GM12874 (cell line): ENCODE measurements at regions not wholly inside any gene's neighbourhood (a gene's known extent, or its start where the extent isn't known, plus 50 kb on each side); places are given as distances from the start of the nearest gene placed in this dataset.

Source experiments
- TF ChIP-seq, protein P1 (sequence below): IDR thresholded peaks from 2 replicates; pipeline ENCODE4 v1.5.1; 2011; ENCODE audit warnings: low read depth, mild to moderate bottlenecking, control low read depth, low read length, moderate library complexity; ENCODE audit not compliant: insufficient read depth

DNA sequence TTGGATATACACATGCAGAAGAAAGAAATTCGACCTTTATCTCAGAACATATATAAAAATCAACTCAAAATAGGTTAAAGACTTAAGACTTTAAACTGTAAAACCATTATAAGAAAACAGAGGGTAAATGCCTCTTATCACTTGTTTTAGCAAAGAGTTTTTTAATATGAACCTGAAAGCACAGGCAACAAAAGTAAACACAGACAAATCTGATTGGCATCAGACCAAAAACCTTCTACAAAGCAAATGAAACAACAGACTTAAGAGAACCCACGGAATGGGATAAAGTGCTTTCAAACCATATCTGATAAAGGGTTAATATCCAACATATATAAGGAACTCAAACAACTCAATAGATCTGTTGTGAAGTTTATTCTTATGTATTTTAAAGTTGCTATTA is 309.9 kb upstream of the OPRM1 start:
- TF ChIP-seq, protein P1, sequence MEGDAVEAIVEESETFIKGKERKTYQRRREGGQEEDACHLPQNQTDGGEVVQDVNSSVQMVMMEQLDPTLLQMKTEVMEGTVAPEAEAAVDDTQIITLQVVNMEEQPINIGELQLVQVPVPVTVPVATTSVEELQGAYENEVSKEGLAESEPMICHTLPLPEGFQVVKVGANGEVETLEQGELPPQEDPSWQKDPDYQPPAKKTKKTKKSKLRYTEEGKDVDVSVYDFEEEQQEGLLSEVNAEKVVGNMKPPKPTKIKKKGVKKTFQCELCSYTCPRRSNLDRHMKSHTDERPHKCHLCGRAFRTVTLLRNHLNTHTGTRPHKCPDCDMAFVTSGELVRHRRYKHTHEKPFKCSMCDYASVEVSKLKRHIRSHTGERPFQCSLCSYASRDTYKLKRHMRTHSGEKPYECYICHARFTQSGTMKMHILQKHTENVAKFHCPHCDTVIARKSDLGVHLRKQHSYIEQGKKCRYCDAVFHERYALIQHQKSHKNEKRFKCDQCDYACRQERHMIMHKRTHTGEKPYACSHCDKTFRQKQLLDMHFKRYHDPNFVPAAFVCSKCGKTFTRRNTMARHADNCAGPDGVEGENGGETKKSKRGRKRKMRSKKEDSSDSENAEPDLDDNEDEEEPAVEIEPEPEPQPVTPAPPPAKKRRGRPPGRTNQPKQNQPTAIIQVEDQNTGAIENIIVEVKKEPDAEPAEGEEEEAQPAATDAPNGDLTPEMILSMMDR = no peak

DNA sequence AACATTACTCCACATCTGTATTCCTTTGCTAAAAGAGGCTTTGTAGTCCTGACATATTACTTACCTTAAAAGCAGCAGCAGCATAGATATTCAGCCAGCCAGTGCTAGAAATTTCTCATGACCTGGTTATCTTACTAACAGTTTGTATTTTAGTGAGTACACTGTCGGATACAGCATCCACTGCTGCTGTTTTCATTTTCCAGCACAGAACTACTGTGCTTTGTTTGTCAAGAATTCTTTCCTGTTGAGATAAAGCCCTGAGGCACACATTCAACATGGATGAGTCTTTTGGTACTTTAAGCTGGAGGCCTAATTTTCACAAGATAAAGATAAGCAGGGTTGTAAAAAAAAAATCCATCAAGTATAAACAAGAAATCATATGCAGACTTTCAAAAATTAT is 311.2 kb upstream of the OPRM1 start:
- TF ChIP-seq, protein P1 = no peak

DNA sequence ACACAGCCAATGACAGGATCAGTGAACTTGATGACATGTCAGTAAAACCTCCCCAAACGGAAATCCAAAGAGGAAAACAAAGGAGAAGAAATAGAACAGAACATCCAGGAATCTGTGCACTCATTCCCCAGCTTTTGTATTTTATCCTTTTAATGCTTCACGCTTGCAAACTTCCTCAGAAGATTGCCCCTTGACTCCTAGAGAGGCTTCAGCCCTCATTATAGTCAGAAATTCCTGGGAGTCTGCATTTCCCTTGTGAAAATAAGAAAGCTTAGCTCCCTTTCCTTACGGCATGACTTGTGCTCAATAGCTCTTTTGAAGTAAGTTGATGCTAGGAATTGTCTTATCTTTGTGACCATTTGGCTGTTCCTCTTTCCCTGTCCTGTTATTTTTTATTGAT is 313.6 kb upstream of the OPRM1 start:
- TF ChIP-seq, protein P1 = no peak

DNA sequence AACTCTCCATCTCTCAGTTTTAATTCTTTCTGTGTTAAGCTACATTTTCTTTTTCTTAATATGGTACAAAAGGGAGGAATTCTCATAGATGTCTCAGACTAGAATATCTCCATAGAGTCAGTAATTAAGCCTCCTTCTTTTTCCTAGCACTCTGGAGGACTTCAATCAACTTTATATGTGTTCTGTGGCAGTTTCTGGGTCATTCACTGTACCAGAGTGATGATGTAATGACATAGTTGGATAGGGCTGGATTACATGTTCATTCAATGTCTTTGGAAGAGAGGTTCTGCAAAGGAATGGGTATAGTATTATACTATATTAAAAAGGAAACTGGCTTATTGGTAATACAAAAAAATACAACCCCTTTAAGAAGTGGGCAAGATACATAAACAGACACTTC is 318.3 kb upstream of the OPRM1 start:
- TF ChIP-seq, protein P1 = no peak

DNA sequence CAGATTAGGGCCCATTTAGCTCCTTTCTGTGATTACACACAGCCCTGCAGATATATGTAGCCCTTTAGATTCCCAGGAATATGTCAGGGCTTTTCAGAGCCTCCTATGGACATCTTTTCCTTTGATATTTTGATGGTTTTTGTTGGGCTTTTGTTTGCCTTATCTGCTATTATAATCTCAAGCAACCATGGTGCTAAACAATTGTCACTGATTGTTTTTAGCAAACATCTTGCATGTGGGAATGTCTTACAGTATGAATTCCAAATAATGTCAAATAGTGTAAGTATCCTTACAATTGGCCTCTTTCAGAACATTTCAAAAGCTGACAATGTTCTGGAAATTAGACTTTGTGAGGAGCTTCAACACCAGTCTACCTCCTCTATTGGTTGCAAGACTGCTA is 333.6 kb upstream of the OPRM1 start:
- TF ChIP-seq, protein P1 = no peak

DNA sequence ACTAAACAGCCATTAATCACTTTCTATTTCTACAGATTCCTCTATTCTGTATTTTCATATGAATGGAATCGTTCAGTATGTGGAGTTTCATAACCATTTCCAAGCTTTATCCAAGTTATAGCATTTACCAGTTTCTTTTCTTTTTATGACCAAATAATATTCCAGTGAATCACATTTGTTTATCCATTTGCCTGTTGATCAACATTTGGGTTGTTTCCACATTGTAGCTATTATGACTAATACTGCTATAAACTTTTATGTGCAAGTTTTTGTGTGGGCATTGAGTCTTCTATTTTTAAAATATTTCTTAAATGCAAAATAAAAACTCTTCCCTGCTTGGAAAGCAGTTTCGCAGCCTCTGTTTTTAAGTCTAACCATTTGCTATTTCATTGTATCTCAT is 336.4 kb upstream of the OPRM1 start:
- TF ChIP-seq, protein P1 = no peak

DNA sequence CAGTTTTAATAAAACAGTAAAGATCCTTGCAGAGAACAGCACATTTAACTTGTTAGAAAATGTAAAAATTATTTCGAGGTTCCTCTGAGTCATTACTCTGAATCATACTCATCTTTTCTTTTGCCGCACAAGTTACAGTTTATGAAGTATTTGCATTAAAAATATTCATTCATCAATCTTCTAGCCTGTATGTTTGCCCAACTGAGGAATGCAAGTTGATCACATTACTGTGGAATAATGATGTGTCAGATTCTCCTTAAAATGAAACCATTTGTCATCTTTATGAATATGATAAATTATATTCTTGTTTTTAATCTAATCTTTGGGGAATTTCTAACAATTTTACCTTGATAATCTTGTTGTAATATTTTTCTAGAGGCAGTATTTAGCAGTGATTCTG is 340.4 kb upstream of the OPRM1 start:
- TF ChIP-seq, protein P1 = no peak

DNA sequence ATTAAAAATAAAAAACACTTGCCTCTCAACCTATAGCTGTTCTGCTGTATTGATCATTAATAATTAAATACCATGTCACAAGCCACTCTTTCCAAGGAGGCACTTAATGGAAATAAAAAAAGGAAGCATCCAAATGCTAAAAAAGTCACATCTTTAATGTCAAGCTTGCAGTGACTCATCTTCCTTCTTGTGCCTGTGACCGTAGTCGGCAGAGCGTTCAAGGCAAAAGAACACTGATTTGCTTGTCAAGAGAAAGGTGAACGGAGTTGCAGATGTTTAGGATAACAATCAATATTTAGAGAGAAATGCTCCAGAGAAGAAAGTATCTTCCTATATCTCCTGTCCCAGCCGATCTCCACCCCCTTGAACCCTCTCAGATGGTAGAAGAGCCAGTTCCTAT is 341.0 kb upstream of the OPRM1 start:
- TF ChIP-seq, protein P1 = no peak
